Endothelial cell of umbilical vein (primary cell): ENCODE measurements at regions not wholly inside any gene's neighbourhood (a gene's known extent, or its start where the extent isn't known, plus 50 kb on each side); places are given as distances from the start of the nearest gene placed in this dataset.

Experiments
- BruUV-seq: library from RNA; stranded (reverse); fragments of 400-500 nt; replicated peaks from 2 replicates; lab custom pipeline; 2021; lab: Mats Ljungman, UMichigan
- CTCF ChIA-PET: fragments of 300-600, 350-600 bp; sonication (Branson Sonifier 250); formaldehyde crosslinking; loops from one replicate; lab custom pipeline; 2021; ENCODE audit warnings: antibody characterized with exemption, inconsistent platforms; lab: Charles Lee
- POLR2A ChIA-PET: fragments of 300-600, 350-600 bp; sonication (Branson Sonifier 250); formaldehyde crosslinking; loops from one replicate; lab custom pipeline; 2021; ENCODE audit warnings: antibody characterized with exemption, inconsistent platforms; lab: Charles Lee
- DNase-seq: peaks from one replicate; pipeline ENCODE4 v3.0.0-alpha.2; 2011; ENCODE audit warnings: low read depth, low spot score
- FAIRE-seq: peaks from 2 replicates; lab custom pipeline; 2011; peaks lifted over from hg19 to GRCh38; lab: Jason Lieb, UNC
- H2AFZ ChIP-seq: 2 replicates; pipeline ENCODE4 v1.6.0; 2012; ENCODE audit warnings: low read depth, low read length, control low read depth, inconsistent platforms
- H3K27ac ChIP-seq: 2 replicates; pipeline ENCODE4 v1.5.1; 2011; ENCODE audit warnings: low read depth, mild to moderate bottlenecking, control low read depth, low read length, moderate library complexity; ENCODE audit not compliant: insufficient read depth
- H3K27me3 ChIP-seq, 2 experiments: 2 replicates each; pipeline versions ENCODE4 v1.6.0 to v1.6.1; 2011; ENCODE audit warnings: low read length in 2 of 2, mixed read lengths in 1 of 2; ENCODE audit not compliant: control insufficient read depth in 2 of 2, insufficient read depth in 2 of 2
- H3K36me3 ChIP-seq, 2 experiments: 2 replicates in 1 of 2; 3 replicates in 1 of 2; pipeline ENCODE4 v1.5.1; 2011; ENCODE audit warnings: low read length in 2 of 2, mild to moderate bottlenecking in 1 of 2, moderate library complexity in 1 of 2; ENCODE audit not compliant: control insufficient read depth in 2 of 2, insufficient read depth in 2 of 2; ENCODE audit errors: extremely low read depth in 1 of 2
- H3K4me1 ChIP-seq: 3 replicates; pipeline ENCODE4 v1.5.1; 2011; ENCODE audit warnings: mild to moderate bottlenecking, low read length; ENCODE audit not compliant: control insufficient read depth, insufficient read depth; ENCODE audit errors: extremely low read depth
- H3K4me2 ChIP-seq: 2 replicates; pipeline ENCODE4 v1.6.1; 2011; ENCODE audit warnings: low read length, control low read depth, mixed read lengths; ENCODE audit not compliant: insufficient read depth
- H3K4me3 ChIP-seq, 3 experiments: fragments of 200-600 bp in 1 of 3; sonication (generic), shearing (Covaris generic) in 1 of 3; replicated peaks in 1 of 3; 2 replicates each; pipeline ENCODE4 v1.5.1; 2011 to 2016; ENCODE audit warnings: control low read depth in 3 of 3, low read length in 3 of 3, mild to moderate bottlenecking in 2 of 3, inconsistent platforms in 1 of 3, low read depth in 1 of 3, moderate library complexity in 1 of 3; ENCODE audit not compliant: insufficient read depth in 1 of 3
- H3K79me2 ChIP-seq: 2 replicates; pipeline ENCODE4 v1.6.0; 2012; ENCODE audit warnings: low read length, inconsistent platforms; ENCODE audit not compliant: control insufficient read depth, insufficient read depth
- H3K9ac ChIP-seq: replicated peaks from 2 replicates; pipeline ENCODE3; 2011; ENCODE audit warnings: low read length, control low read depth; ENCODE audit not compliant: insufficient read depth; ENCODE audit errors: extremely low read depth
- H3K9me1 ChIP-seq: replicated peaks from 3 replicates; pipeline ENCODE4 v1.6.0; 2011; ENCODE audit warnings: mild to moderate bottlenecking, low read length; ENCODE audit not compliant: control insufficient read depth, insufficient read depth; ENCODE audit errors: extremely low read depth
- H3K9me3 ChIP-seq: replicated peaks from 2 replicates; pipeline ENCODE4 v1.5.1; 2012; ENCODE audit warnings: low read length, inconsistent platforms; ENCODE audit not compliant: control insufficient read depth, insufficient read depth
- H4K20me1 ChIP-seq: replicated peaks from 2 replicates; pipeline ENCODE3; 2011; ENCODE audit warnings: mild to moderate bottlenecking, low read length; ENCODE audit not compliant: control insufficient read depth, insufficient read depth; ENCODE audit errors: extremely low read depth
- EZH2 ChIP-seq: IDR thresholded peaks from 2 replicates; pipeline ENCODE4 v1.6.1; 2012; ENCODE audit warnings: borderline replicate concordance, low read depth, mild to moderate bottlenecking, moderate library complexity, low read length, inconsistent platforms; ENCODE audit not compliant: severe bottlenecking
- FOS ChIP-seq: IDR thresholded peaks from 2 replicates; pipeline ENCODE4 v1.6.1; 2011; ENCODE audit warnings: mild to moderate bottlenecking, low read length, moderate library complexity, borderline replicate concordance; ENCODE audit not compliant: insufficient read depth
- GATA2 ChIP-seq: IDR thresholded peaks from 2 replicates; pipeline ENCODE4 v1.7.0; 2011; ENCODE audit warnings: low read depth, mild to moderate bottlenecking, moderate library complexity, mixed read lengths, low read length; ENCODE audit not compliant: insufficient read length, insufficient read depth
- JUN ChIP-seq: IDR thresholded peaks from 2 replicates; pipeline ENCODE4 v1.6.1; 2011; ENCODE audit warnings: borderline replicate concordance, low read depth; ENCODE audit not compliant: insufficient read length, insufficient read depth
- POLR2AphosphoS5 ChIP-seq: IDR thresholded peaks from 2 replicates; pipeline ENCODE4 v1.6.1; 2012; ENCODE audit warnings: low read depth, mild to moderate bottlenecking, control low read depth, low read length, moderate library complexity; ENCODE audit not compliant: insufficient read depth
- dilution Hi-C: fragments of 300-500 bp; cut with MboI; formaldehyde crosslinking; loops from one replicate; pipeline ENCODE4 v1.15.0; 2019; ENCODE audit warnings: low sequenced_read_pairs; ENCODE audit not compliant: extremely low pct_ligation_motif_present
- intact Hi-C: fragments of 100-400 bp; cut with micrococcal nuclease; formaldehyde crosslinking; loops from one replicate; pipeline ENCODE4 v1.10.0; 2022

- no peaks in the 10 kb centered on the region for H3K27me3 ChIP-seq
- H3K9ac ChIP-seq = no peak overlapping the region
- no peaks in the 10 kb centered on the region for H3K79me2 ChIP-seq
- no peaks in the 10 kb centered on the region for H3K9me3 ChIP-seq
- BruUV-seq = no TSS peak
- H3K27ac ChIP-seq = no peak overlapping the region
- H3K4me2 ChIP-seq = no peak overlapping the region
- H3K4me3 ChIP-seq = no peak overlapping the region
- intact Hi-C loops = loop anchor here (5.0 kb wide), 1 partner anchor 79 kb away; no protein-coding TSS in a partner anchor
- FAIRE-seq = peak; percentile 24
- TF ChIP-seq POLR2AphosphoS5 (no peak), GATA2 (peak; percentile 22)
- H4K20me1 ChIP-seq = no peaks in the 10 kb centered on the region
- DNase-seq = peak; percentile 16
- POLR2A ChIA-PET = no interaction called here
- H2AFZ ChIP-seq = no peak overlapping the region
- no peaks in the 10 kb centered on the region for H3K36me3 ChIP-seq
- no peaks in the 10 kb centered on the region for H3K9me1 ChIP-seq
- CTCF ChIA-PET = no interaction called here
- dilution Hi-C loops = no loop called here
- peaks cover 12% of the 10 kb centered on the region for H3K4me1 ChIP-seq
Measured at GRCh38 chr20:6502999-6503398, 264.5 kb upstream of the BMP2 start.

DNA sequence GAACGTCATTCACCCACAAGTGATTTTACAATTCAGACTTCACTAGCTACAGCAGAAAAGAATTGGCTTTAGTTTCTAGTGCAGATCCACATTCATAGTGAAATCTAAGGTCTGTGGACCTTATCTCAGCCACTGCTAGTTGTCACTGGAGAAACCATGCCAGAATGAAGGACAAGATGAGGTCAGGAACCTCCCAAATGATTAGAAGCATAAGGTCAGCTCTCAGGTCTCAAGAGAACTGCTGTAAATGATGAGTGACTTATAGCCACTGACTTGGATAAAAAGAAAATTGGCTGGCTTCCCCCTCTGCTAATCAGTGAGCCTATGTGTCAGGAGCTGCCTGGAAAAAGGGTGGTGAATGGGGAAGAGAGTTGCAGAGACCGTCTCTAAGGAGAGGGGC lies 265.3 kb upstream of the BMP2 start:
- dilution Hi-C loops = no loop called here
- no peak for FAIRE-seq
- CTCF ChIA-PET = no interaction called here

More for the DNA sequence above, 265.3 kb upstream of the BMP2 start:
- BruUV-seq = no TSS peak
- Histone ChIP-seq H3K27ac (no peak overlapping the region), H3K36me3 (no peaks in the 10 kb centered on the region), H3K27me3 (no peaks in the 10 kb centered on the region), H3K79me2 (no peaks in the 10 kb centered on the region), H4K20me1 (no peaks in the 10 kb centered on the region), H3K9me3 (no peaks in the 10 kb centered on the region), H3K9ac (no peak overlapping the region), H3K4me3 (no peak overlapping the region), H3K4me2 (no peak overlapping the region), H3K4me1 (peaks cover 12% of the 10 kb centered on the region), H3K9me1 (no peaks in the 10 kb centered on the region), H2AFZ (no peak overlapping the region)
- DNase-seq = no peak
- no peak for TF ChIP-seq EZH2
- TF ChIP-seq JUN = no peak
- TF ChIP-seq GATA2 = no peak
- TF ChIP-seq FOS = no peak
- POLR2A ChIA-PET = no interaction called here
- intact Hi-C loops = loop anchor here (5.0 kb wide), 1 partner anchor 80 kb away; no protein-coding TSS in a partner anchor
